ENCODE measurements at regions not wholly inside any gene's neighbourhood (a gene's known extent, or its start where the extent isn't known, plus 50 kb on each side); places are given as distances from the start of the nearest gene placed in this dataset.

GRCh38 chr11:112497826-112498225, 237.2 kb upstream of the PLET1 start (continued):
- TF ChIP-seq ZNF512B (CRISPR knock-in tag; IDR thresholded peaks at IDR 0.05; ENCODE audit: borderline replicate concordance) = no peak
- TF ChIP-seq SATB2 (CRISPR knock-in tag; IDR thresholded peaks at IDR 0.05) = no peak
- no peak for TF ChIP-seq SPEN (CRISPR knock-in tag; IDR thresholded peaks at IDR 0.05; ENCODE audit: low read depth)
- no peak for TF ChIP-seq RXRA (CRISPR knock-in tag; IDR thresholded peaks at IDR 0.05)
- TF ChIP-seq MYC (CRISPR knock-in tag; IDR thresholded peaks at IDR 0.05; ENCODE audit: borderline replicate concordance) = no peak
- no peak for TF ChIP-seq BCL3 (CRISPR knock-in tag; IDR thresholded peaks at IDR 0.05)
- no peak for TF ChIP-seq ZNF484 (CRISPR knock-in tag; IDR thresholded peaks at IDR 0.05; ENCODE audit: borderline replicate concordance, low read depth)
- no peak for TF ChIP-seq SIX4 (CRISPR knock-in tag; IDR thresholded peaks at IDR 0.05)

GRCh38 chr11:112498701-112499100, 238.0 kb upstream of the PLET1 start:
- ChIA-PET POLR2A (no interaction called here), CTCF (ENCODE audit: low intra/inter-chr PET ratio, low total read pairs) (no interaction called here)
- in situ Hi-C loops (cut with HindIII; ENCODE audit: extremely low pct_ligation_motif_present, low pct_unique_long_range_greater_than_20kb) = no loop called here
- H3K9ac ChIP-seq (ENCODE audit: insufficient read depth, low read depth, low read length) = no peak overlapping the region
- DNase-seq (ENCODE audit: low spot score) (no peak), ATAC-seq (no peak), FAIRE-seq (no peak)
- no peak overlapping the region for H3K27ac ChIP-seq (ENCODE audit: extremely low read length, insufficient read depth, low read length)
- WGBS (ENCODE audit: low lambda C conversion rate) = 0% methylated on average over 3 of the region's 5 CpGs
- H2AFZ ChIP-seq (ENCODE audit: low read length) = no peak overlapping the region
- no peaks in the 10 kb centered on the region for H4K20me1 ChIP-seq (ENCODE audit: insufficient read depth, low read length)
- H3K4me2 ChIP-seq (ENCODE audit: low read depth, low read length) = no peak overlapping the region
- H3K4me3 ChIP-seq (replicated peaks in 1 of 3; ENCODE audit: insufficient read depth in 1 of 3, low read depth in 2 of 3, low read length in 3 of 3) = no peak overlapping the region
- no peaks in the 10 kb centered on the region for H3K36me3 ChIP-seq (replicated peaks in 1 of 2; ENCODE audit: control insufficient read depth in 1 of 2, insufficient read depth in 2 of 2, low read length in 2 of 2)
- H3K4me1 ChIP-seq (ENCODE audit: insufficient read depth, low read length) = no peaks in the 10 kb centered on the region
- no TSS peak for BruUV-seq (replicated peaks)
- no peaks in the 10 kb centered on the region for H3K9me3 ChIP-seq (ENCODE audit: low read length)
- peaks cover 0 to 16% of the 10 kb centered on the region in 2 experiments; a peak in 2 of 5 replicates for H3K27me3 ChIP-seq (ENCODE audit: control insufficient read depth in 1 of 2, insufficient read depth in 2 of 2, low read length in 2 of 2)
- no peaks in the 10 kb centered on the region for H3K79me2 ChIP-seq (ENCODE audit: insufficient read depth, low read length)
- intact Hi-C loops (cut with micrococcal nuclease; ENCODE audit: unreplicated experiment) = no loop called here
- TF ChIP-seq, protein P1, sequence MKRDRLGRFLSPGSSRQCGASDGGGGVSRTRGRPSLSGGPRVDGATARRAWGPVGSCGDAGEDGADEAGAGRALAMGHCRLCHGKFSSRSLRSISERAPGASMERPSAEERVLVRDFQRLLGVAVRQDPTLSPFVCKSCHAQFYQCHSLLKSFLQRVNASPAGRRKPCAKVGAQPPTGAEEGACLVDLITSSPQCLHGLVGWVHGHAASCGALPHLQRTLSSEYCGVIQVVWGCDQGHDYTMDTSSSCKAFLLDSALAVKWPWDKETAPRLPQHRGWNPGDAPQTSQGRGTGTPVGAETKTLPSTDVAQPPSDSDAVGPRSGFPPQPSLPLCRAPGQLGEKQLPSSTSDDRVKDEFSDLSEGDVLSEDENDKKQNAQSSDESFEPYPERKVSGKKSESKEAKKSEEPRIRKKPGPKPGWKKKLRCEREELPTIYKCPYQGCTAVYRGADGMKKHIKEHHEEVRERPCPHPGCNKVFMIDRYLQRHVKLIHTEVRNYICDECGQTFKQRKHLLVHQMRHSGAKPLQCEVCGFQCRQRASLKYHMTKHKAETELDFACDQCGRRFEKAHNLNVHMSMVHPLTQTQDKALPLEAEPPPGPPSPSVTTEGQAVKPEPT (CRISPR knock-in tag; IDR thresholded peaks at IDR 0.05; ENCODE audit: low read depth) = no peak
- no peak for TF ChIP-seq ZNF570 (CRISPR knock-in tag; IDR thresholded peaks at IDR 0.05; ENCODE audit: borderline replicate concordance)
- TF ChIP-seq, protein P2, sequence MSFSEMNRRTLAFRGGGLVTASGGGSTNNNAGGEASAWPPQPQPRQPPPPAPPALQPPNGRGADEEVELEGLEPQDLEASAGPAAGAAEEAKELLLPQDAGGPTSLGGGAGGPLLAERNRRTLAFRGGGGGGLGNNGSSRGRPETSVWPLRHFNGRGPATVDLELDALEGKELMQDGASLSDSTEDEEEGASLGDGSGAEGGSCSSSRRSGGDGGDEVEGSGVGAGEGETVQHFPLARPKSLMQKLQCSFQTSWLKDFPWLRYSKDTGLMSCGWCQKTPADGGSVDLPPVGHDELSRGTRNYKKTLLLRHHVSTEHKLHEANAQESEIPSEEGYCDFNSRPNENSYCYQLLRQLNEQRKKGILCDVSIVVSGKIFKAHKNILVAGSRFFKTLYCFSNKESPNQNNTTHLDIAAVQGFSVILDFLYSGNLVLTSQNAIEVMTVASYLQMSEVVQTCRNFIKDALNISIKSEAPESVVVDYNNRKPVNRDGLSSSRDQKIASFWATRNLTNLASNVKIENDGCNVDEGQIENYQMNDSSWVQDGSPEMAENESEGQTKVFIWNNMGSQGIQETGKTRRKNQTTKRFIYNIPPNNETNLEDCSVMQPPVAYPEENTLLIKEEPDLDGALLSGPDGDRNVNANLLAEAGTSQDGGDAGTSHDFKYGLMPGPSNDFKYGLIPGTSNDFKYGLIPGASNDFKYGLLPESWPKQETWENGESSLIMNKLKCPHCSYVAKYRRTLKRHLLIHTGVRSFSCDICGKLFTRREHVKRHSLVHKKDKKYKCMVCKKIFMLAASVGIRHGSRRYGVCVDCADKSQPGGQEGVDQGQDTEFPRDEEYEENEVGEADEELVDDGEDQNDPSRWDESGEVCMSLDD (CRISPR knock-in tag; IDR thresholded peaks at IDR 0.05; ENCODE audit: borderline replicate concordance) = no peak

Data from HepG2 (cell line).